T47D (cell line): ENCODE measurements at regions not wholly inside any gene's neighbourhood (a gene's known extent, or its start where the extent isn't known, plus 50 kb on each side); places are given as distances from the start of the nearest gene placed in this dataset.

Source experiments
- DNase-seq, 2 experiments: peaks; one replicate each; pipeline versions ENCODE4 v3.0.0 to v3.0.0-alpha.2; 2011 to 2012; ENCODE audit warnings: low read depth in 1 of 2, low spot score in 1 of 2
- JUND ChIP-seq: IDR thresholded peaks from 2 replicates; pipeline ENCODE4 v1.6.1; 2012; ENCODE audit warnings: low read depth
- in situ Hi-C: cut with HindIII; loops from 2 replicates; pipeline ENCODE4 v1.10.0; 2016; ENCODE audit warnings: low sequenced_read_pairs, low pct_unique_long_range_greater_than_20kb

DNA sequence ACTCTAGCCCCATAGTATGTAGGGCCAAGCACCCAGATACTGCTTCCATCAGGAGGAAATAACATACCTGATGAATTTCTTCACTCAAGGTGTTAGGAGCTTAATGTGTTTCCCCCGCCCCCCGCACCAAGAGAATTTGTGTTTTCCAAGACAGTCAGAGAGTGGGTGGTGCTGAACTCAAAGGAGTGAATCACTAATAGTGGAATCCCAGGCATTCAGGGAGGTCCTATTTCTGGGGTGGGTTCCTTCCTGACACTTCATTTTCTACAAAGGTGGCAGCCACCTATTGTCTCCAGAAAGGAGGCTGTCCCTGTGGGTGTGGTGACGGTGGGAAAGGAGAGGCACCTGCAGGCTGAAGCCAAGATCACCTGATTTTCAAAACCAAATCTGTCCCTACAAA is 50.8 kb upstream of the ELF5 start:
- no peak for TF ChIP-seq JUND
- no peak for DNase-seq
- in situ Hi-C loops, result no loop called here

GRCh38 chr11:34564807-34565241 is 51.2 kb upstream of the ELF5 start:
- in situ Hi-C loops, result no loop called here
- TF ChIP-seq JUND, result no peak
- DNase-seq, result no peak

- no peak for TF ChIP-seq JUND
- peak in 1 of 2 experiments; percentile 61 for DNase-seq
- in situ Hi-C loops, result no loop called here
These were observed 52.0 kb upstream of the ELF5 start for GRCh38 chr11:34565417-34566207.

DNA sequence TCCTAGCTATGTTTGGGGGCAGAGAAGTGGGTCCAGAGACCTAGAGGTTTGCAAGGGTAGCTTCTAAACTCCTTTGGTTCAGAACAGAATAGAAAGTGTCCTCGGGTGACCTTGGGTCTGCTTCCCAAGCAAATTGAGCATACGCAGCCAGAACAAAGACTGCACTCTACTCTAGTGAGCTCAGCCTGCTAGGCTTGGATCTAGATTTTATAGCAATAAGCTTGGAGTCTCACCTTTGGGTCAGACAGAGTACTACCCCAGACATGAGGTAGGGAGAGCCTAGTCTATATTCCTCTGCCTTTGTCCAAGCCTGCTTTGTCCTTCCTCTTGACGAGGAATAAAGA is 52.6 kb upstream of the ELF5 start:
- no peak for DNase-seq
- no peak for TF ChIP-seq JUND
- in situ Hi-C loops, result no loop called here

- no peak for DNase-seq
- in situ Hi-C loops, result no loop called here
- TF ChIP-seq JUND, result no peak
These were observed 53.1 kb upstream of the ELF5 start for GRCh38 chr11:34566736-34567135.

GRCh38 chr11:34567733-34568132 is 53.2 kb upstream of the EHF start:
- in situ Hi-C loops, result no loop called here
- TF ChIP-seq JUND, result no peak
- DNase-seq, result no peak

DNA sequence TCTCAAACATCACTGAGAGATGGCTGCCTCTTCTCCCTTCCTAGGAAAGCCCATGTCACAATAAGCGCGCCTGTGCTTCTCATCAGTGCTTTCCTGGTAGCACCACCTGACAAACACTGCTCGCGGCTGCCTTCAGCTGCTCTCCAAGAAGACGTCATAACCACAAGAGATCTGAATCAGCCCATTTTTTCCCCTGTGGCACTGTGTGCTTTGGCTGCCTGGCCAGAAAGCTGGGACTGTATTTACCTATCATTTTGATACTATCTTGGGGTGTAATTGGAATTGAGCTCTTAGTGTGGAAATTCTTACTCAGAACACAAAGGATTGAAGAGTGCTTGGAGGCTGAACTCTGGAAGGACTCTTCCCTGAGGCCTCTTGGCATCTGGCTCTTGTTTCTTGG is 50.3 kb upstream of the EHF start:
- in situ Hi-C loops, result no loop called here
- TF ChIP-seq JUND, result peak; percentile 99
- peak; percentile 59 to 100 for DNase-seq
